ENCODE measurements at regions not wholly inside any gene's neighbourhood (a gene's known extent, or its start where the extent isn't known, plus 50 kb on each side); places are given as distances from the start of the nearest gene placed in this dataset.

GRCh38 chr2:7674606-7675005 is 757.4 kb downstream of the RNF144A start:
- TF ChIP-seq POLR2A (IDR thresholded peaks at IDR 0.05; ENCODE audit: low read depth, low read length) = no peak
- TF ChIP-seq POLR2AphosphoS5 (IDR thresholded peaks at IDR 0.05; ENCODE audit: low read depth, low read length) = no peak
- no peak for TF ChIP-seq TAF1 (IDR thresholded peaks at IDR 0.05; ENCODE audit: low read depth, low read length)
- TF ChIP-seq SPI1 (IDR thresholded peaks at IDR 0.05; ENCODE audit: low read depth, low read length) = no peak
- no peak for TF ChIP-seq POU2F2 (IDR thresholded peaks at IDR 0.05; ENCODE audit: low read depth, low read length)

Measured in GM12891 (cell line).